GM19372 (cell line): ENCODE measurements at regions not wholly inside any gene's neighbourhood (a gene's known extent, or its start where the extent isn't known, plus 50 kb on each side); places are given as distances from the start of the nearest gene placed in this dataset.

Source experiments
- ATAC-seq: cut with Tn5 transposase; IDR thresholded peaks from one replicate; pipeline ENCODE4 v1.9.1; 2021; ENCODE audit warnings: mild to moderate bottlenecking, low read depth, moderate library complexity; ENCODE audit not compliant: unreplicated experiment

GRCh38 chr21:39124681-39125251 lies 58.5 kb downstream of the PSMG1 start:
- no peak for ATAC-seq

GRCh38 chr21:39123375-39123774 lies 59.9 kb downstream of the PSMG1 start:
- no peak for ATAC-seq

- no peak for ATAC-seq
Observed at GRCh38 chr21:39121600-39122355, 61.5 kb downstream of the PSMG1 start.

GRCh38 chr21:39120876-39121599 lies 62.2 kb downstream of the PSMG1 start:
- no peak for ATAC-seq

GRCh38 chr21:39119891-39120290 lies 63.4 kb downstream of the PSMG1 start:
- ATAC-seq: no peak

GRCh38 chr21:39118604-39119215 lies 64.5 kb downstream of the PSMG1 start:
- ATAC-seq: no peak

- no peak for ATAC-seq
Observed at GRCh38 chr21:39118061-39118460, 65.2 kb downstream of the PSMG1 start.

- ATAC-seq: no peak
Observed at GRCh38 chr21:39117440-39117970, 65.7 kb downstream of the PSMG1 start.

GRCh38 chr21:39116761-39117439 lies 66.4 kb downstream of the PSMG1 start:
- ATAC-seq: no peak

GRCh38 chr21:39115576-39116235 lies 67.5 kb downstream of the PSMG1 start:
- no peak for ATAC-seq

GRCh38 chr21:39114871-39115575 lies 68.2 kb downstream of the PSMG1 start:
- ATAC-seq: no peak

- ATAC-seq: no peak
Observed at GRCh38 chr21:39111931-39112550, 71.2 kb downstream of the PSMG1 start.

- no peak for ATAC-seq
Observed at GRCh38 chr21:39110431-39110830, 72.8 kb downstream of the PSMG1 start.

- ATAC-seq: no peak
Observed at GRCh38 chr21:39109596-39110210, 73.5 kb downstream of the PSMG1 start.

- no peak for ATAC-seq
Observed at GRCh38 chr21:39109163-39109530, 74.1 kb downstream of the PSMG1 start.

GRCh38 chr21:39108291-39109162 lies 74.7 kb downstream of the PSMG1 start:
- ATAC-seq: no peak

- no peak for ATAC-seq
Observed at GRCh38 chr21:39107739-39108138, 75.5 kb downstream of the PSMG1 start.
